ENCODE measurements at regions not wholly inside any gene's neighbourhood (a gene's known extent, or its start where the extent isn't known, plus 50 kb on each side); places are given as distances from the start of the nearest gene placed in this dataset.

DNA sequence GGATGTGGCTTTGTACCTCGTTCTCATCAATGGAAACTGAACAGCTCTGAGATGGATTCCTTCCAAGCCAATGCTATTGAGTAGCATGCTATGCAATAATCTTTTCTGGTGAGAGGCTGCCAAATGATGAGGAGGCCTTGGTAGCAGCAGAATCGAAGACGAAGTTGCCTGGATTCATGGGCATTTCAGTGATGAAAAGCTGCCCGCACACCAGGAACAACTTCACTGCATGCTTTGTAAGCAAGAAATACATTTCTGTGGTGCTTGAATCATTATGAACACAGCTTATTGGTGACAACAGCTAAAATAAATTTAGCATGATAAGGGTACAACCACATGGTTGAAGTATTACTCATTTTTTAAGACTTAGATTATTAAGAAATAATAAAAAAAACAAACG, 246.8 kb upstream of the ROBO1 start:
- FAIRE-seq (no peak), DNase-seq (ENCODE audit: low read depth in 1 of 2, low spot score in 1 of 2) (no peak), ATAC-seq (no peak)
- ChIA-PET POLR2A (no interaction called here), CTCF (no interaction called here)
- Histone ChIP-seq H3K4me1 (no peaks in the 10 kb centered on the region), H3K27ac (no peak overlapping the region), H3K9me3 (no peaks in the 10 kb centered on the region), H3K4me2 (no peak overlapping the region), H3K4me3 (no peak overlapping the region)
- 10% methylated on average over 5 of the region's 5 CpGs for WGBS (ENCODE audit: missing lambda C conversion rate)
- TF ChIP-seq NR3C1 (IDR thresholded peaks at IDR 0.05) = no peak
- TF ChIP-seq, protein P1, sequence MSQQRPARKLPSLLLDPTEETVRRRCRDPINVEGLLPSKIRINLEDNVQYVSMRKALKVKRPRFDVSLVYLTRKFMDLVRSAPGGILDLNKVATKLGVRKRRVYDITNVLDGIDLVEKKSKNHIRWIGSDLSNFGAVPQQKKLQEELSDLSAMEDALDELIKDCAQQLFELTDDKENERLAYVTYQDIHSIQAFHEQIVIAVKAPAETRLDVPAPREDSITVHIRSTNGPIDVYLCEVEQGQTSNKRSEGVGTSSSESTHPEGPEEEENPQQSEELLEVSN (IDR thresholded peaks at IDR 0.05; ENCODE audit: borderline replicate concordance, low read depth) = no peak
- no peak for TF ChIP-seq JUN (IDR thresholded peaks at IDR 0.05)
- no peak for TF ChIP-seq HOXB13 (CRISPR knock-in tag; IDR thresholded peaks at IDR 0.05; ENCODE audit: low read depth)
- TF ChIP-seq ZC3H11A (IDR thresholded peaks at IDR 0.05) = no peak
- TF ChIP-seq MAX (IDR thresholded peaks at IDR 0.05) = no peak
- TF ChIP-seq FOXS1 (CRISPR knock-in tag; IDR thresholded peaks at IDR 0.05) = no peak

DNA sequence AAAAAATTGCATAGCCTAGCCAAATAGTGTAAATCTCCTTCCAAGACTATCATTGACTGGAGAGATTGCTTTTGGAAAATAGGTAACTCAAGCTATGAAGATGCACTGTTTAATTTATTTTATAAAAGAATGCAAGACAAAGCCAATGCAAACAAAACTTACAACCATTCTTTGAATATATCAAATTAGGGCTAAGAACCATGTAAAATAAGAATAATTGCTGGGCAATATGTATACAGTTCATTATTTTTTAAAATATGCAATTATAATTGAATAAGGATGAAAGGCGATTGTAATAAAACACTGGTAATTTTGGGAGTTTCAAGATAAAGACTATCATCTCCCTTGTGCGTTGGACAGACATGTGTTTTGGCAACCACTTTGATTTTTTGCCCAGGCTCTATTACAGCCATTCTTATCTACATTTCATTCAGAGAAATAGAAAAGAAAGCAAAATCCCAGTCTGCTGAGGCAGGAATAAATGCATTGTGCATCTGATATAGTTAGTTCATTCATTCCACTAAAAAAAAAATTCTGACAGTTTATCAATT, 242.3 kb upstream of the ROBO1 start:
- H3K4me3 ChIP-seq = no peak overlapping the region
- no peak overlapping the region for H3K27ac ChIP-seq
- POLR2A ChIA-PET = no interaction called here
- CTCF ChIA-PET = no interaction called here
- no peaks in the 10 kb centered on the region for H3K4me1 ChIP-seq
- 0 out of 3 replicates have a peak, but pooled peaks cover 3% of the 10 kb centered on the region for H3K9me3 ChIP-seq
- FAIRE-seq (no peak), DNase-seq (ENCODE audit: low read depth in 1 of 2, low spot score in 1 of 2) (no peak), ATAC-seq (no peak)
- no peak for TF ChIP-seq BHLHE40 (IDR thresholded peaks at IDR 0.05; ENCODE audit: low read depth, low read length)
- TF ChIP-seq, protein P2, sequence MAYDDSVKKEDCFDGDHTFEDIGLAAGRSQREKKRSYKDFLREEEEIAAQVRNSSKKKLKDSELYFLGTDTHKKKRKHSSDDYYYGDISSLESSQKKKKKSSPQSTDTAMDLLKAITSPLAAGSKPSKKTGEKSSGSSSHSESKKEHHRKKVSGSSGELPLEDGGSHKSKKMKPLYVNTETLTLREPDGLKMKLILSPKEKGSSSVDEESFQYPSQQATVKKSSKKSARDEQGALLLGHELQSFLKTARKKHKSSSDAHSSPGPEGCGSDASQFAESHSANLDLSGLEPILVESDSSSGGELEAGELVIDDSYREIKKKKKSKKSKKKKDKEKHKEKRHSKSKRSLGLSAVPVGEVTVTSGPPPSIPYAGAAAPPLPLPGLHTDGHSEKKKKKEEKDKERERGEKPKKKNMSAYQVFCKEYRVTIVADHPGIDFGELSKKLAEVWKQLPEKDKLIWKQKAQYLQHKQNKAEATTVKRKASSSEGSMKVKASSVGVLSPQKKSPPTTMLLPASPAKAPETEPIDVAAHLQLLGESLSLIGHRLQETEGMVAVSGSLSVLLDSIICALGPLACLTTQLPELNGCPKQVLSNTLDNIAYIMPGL (CRISPR knock-in tag; IDR thresholded peaks at IDR 0.05; ENCODE audit: borderline replicate concordance) = no peak
- no peak for TF ChIP-seq HOXB5 (CRISPR knock-in tag; IDR thresholded peaks at IDR 0.05)
- no peak for TF ChIP-seq CHD4 (IDR thresholded peaks at IDR 0.05; ENCODE audit: borderline replicate concordance)
- TF ChIP-seq FOXS1 (CRISPR knock-in tag; IDR thresholded peaks at IDR 0.05) = no peak
- no peak for TF ChIP-seq NPAS2 (CRISPR knock-in tag; IDR thresholded peaks at IDR 0.05; ENCODE audit: borderline replicate concordance)
- no peak overlapping the region for H3K4me2 ChIP-seq
- 14% methylated on average over 2 of the region's 2 CpGs for WGBS (ENCODE audit: missing lambda C conversion rate)

DNA sequence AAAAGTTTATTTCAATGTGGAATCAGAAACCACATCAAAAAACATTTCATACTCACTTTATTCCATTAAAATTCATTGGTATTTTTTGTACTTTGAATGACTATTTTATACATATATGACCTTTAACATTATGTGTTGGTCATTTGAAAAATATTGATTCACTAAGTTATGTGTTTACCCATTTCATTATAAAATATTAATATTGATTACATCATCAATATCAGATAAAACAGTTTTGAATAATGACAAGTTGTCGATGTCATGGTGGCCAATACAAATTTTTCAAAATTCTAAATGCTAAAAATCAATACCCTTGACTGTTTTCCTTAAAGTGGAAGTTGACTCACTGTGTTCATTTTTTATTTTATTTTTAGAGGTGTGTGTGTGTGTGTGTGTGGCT, 239.7 kb upstream of the ROBO1 start:
- peaks cover 7% of the 10 kb centered on the region; the same call in 1 of the 3 replicates for H3K9me3 ChIP-seq
- TF ChIP-seq CHD2 (IDR thresholded peaks at IDR 0.05; ENCODE audit: low read length, partially characterized antibody) (no peak), EHMT2 (IDR thresholded peaks at IDR 0.05; ENCODE audit: low read depth) (no peak), NFE2L2 (conservative IDR thresholded peaks at IDR 0.05; ENCODE audit: low read length) (no peak), JUNB (IDR thresholded peaks at IDR 0.05) (no peak), RAD21 (conservative IDR thresholded peaks at IDR 0.05 in 1 of 2, IDR thresholded peaks at IDR 0.05 in 1 of 2) (no peak), SMC3 (IDR thresholded peaks at IDR 0.05) (no peak), CEBPB (IDR thresholded peaks at IDR 0.05) (no peak), HOXA7 (CRISPR knock-in tag; IDR thresholded peaks at IDR 0.05) (no peak), MAZ (IDR thresholded peaks at IDR 0.05; ENCODE audit: borderline replicate concordance, low read depth, low read length) (no peak), CBX8 (IDR thresholded peaks at IDR 0.05) (no peak), CBX2 (IDR thresholded peaks at IDR 0.05; ENCODE audit: borderline replicate concordance, low read depth) (no peak), ZNF302 (CRISPR knock-in tag; IDR thresholded peaks at IDR 0.05) (no peak), RARB (CRISPR knock-in tag; IDR thresholded peaks at IDR 0.05) (no peak), FOSL2 (IDR thresholded peaks at IDR 0.05) (no peak), FOSL2 (CRISPR knock-in tag; IDR thresholded peaks at IDR 0.05) (no peak), CHD4 (IDR thresholded peaks at IDR 0.05; ENCODE audit: borderline replicate concordance) (no peak)
- H3K27ac ChIP-seq = no peak overlapping the region
- no peak for ATAC-seq
- no peak overlapping the region for H3K4me3 ChIP-seq
- WGBS (ENCODE audit: missing lambda C conversion rate) = 11% methylated on average over 1 of the region's 1 CpG
- CTCF ChIA-PET = no interaction called here
- H3K4me1 ChIP-seq = no peaks in the 10 kb centered on the region
- FAIRE-seq = no peak
- POLR2A ChIA-PET = no interaction called here
- no peak for DNase-seq (ENCODE audit: low read depth in 1 of 2, low spot score in 1 of 2)
- H3K4me2 ChIP-seq = no peak overlapping the region

Data from A549 (cell line).